K562 (cell line): ENCODE measurements at regions not wholly inside any gene's neighbourhood (a gene's known extent, or its start where the extent isn't known, plus 50 kb on each side); places are given as distances from the start of the nearest gene placed in this dataset.

ENCODE experiments used
- ATAC-seq: fragments of 200-7000 bp; cut with Tn5 transposase; 3 replicates; pipeline ENCODE4 v1.9.1; 2020; ENCODE audit warnings: moderate library complexity
- BruUV-seq: library from RNA; stranded (reverse); fragments of 400-500 nt; replicated peaks from 2 replicates; lab custom pipeline; 2021; lab: Mats Ljungman, UMichigan
- CTCF ChIA-PET: fragments of 300-600 bp; formaldehyde crosslinking; extraction: SDS; loops from one replicate; lab custom pipeline; 2021; ENCODE audit warnings: low intra/inter-chr PET ratio; lab: Yijun Ruan, JAX
- POLR2A ChIA-PET: fragments of 300-600, 350-650 bp; sonication (Branson Sonifier 250); formaldehyde crosslinking; extraction: SDS; loops from one replicate; lab custom pipeline; 2021; ENCODE audit warnings: antibody characterized with exemption, inconsistent platforms; lab: Yijun Ruan, JAX
- DNase-seq, 4 experiments: peaks; one replicate each; pipeline versions ENCODE4 v3.0.0 to v3.0.0-alpha.2; 2011 to 2018; ENCODE audit warnings: low spot score in 3 of 4, mixed read lengths in 3 of 4; ENCODE audit errors: extremely low read depth in 1 of 4
- FAIRE-seq: peaks from 2 replicates; lab custom pipeline; 2011; peaks lifted over from hg19 to GRCh38; lab: Jason Lieb, UNC
- H2AFZ ChIP-seq: 2 replicates; pipeline ENCODE4 v1.6.0; 2011; ENCODE audit warnings: low read depth, low read length, control low read depth, inconsistent platforms
- H3K27ac ChIP-seq: fragments of 200-600 bp; 3 replicates; pipeline ENCODE4 v1.8.0; 2011; ENCODE audit warnings: low read depth, mild to moderate bottlenecking, control low read depth, inconsistent platforms, low read length, moderate library complexity, mixed read lengths; ENCODE audit errors: extremely low read depth
- H3K27me3 ChIP-seq, 2 experiments: fragments of 300-600 bp in 1 of 2; 2 replicates in 1 of 2; 3 replicates in 1 of 2; pipeline versions ENCODE4 v1.6.0 to v1.8.0; 2011; ENCODE audit warnings: inconsistent platforms in 2 of 2, low read length in 2 of 2, mild to moderate bottlenecking in 1 of 2, mixed read lengths in 1 of 2, moderate library complexity in 1 of 2; ENCODE audit not compliant: control insufficient read depth in 2 of 2, insufficient read depth in 2 of 2
- H3K36me3 ChIP-seq: fragments of 300-600 bp; 3 replicates; pipeline ENCODE4 v1.8.0; 2011; ENCODE audit warnings: mild to moderate bottlenecking, low read length, inconsistent platforms; ENCODE audit not compliant: control insufficient read depth, insufficient read depth
- H3K4me1 ChIP-seq, 2 experiments: fragments of 200-600 bp in 1 of 2; replicated peaks in 1 of 2; 2 replicates in 1 of 2; 3 replicates in 1 of 2; pipeline versions ENCODE4 v1.5.1 to v1.8.0; 2011; ENCODE audit warnings: inconsistent platforms in 2 of 2, low read length in 2 of 2, mild to moderate bottlenecking in 1 of 2, mixed read lengths in 1 of 2, moderate library complexity in 1 of 2; ENCODE audit not compliant: control insufficient read depth in 2 of 2, insufficient read depth in 2 of 2
- H3K4me2 ChIP-seq: 2 replicates; pipeline ENCODE4 v1.6.1; 2011; ENCODE audit warnings: low read length, control low read depth, inconsistent platforms, mixed read lengths; ENCODE audit not compliant: insufficient read depth
- H3K4me3 ChIP-seq: fragments of 200-600 bp; sonication (generic), shearing (Covaris generic); 2 replicates; pipeline ENCODE4 v1.5.1; 2016; ENCODE audit warnings: control low read depth, inconsistent platforms
- H3K79me2 ChIP-seq: fragments of 200-600 bp; 3 replicates; pipeline ENCODE4 v1.8.0; 2011; ENCODE audit warnings: low read length, inconsistent platforms; ENCODE audit not compliant: control insufficient read depth, insufficient read depth
- H3K9ac ChIP-seq, 2 experiments: 2 replicates each; pipeline versions ENCODE4 v1.6.0 to v1.6.1; 2011; ENCODE audit warnings: low read depth in 2 of 2, low read length in 2 of 2, control low read depth in 1 of 2, inconsistent platforms in 1 of 2, mild to moderate bottlenecking in 1 of 2, mixed read lengths in 1 of 2; ENCODE audit not compliant: insufficient read depth in 1 of 2
- H3K9me1 ChIP-seq: one replicate; pipeline ENCODE4 v1.6.0; 2011; ENCODE audit warnings: inconsistent platforms, mild to moderate bottlenecking, low read length, moderate library complexity; ENCODE audit not compliant: control insufficient read depth, insufficient read depth
- H3K9me3 ChIP-seq: replicated peaks from 2 replicates; pipeline ENCODE4 v1.5.1; 2011; ENCODE audit warnings: low read depth, low read length, inconsistent platforms; ENCODE audit not compliant: control insufficient read depth, insufficient read depth
- H4K20me1 ChIP-seq: replicated peaks from 2 replicates; pipeline ENCODE4 v1.6.1; 2011; ENCODE audit warnings: low read length, inconsistent platforms, mixed read lengths; ENCODE audit not compliant: control insufficient read depth, insufficient read depth
- BHLHE40 ChIP-seq: IDR thresholded peaks from 2 replicates; pipeline ENCODE4 v1.6.1; 2011; ENCODE audit warnings: low read length, improper control_type of control experiment
- CBFB ChIP-seq: sonication (generic); formaldehyde crosslinking; IDR thresholded peaks from 2 replicates; pipeline ENCODE4 v1.4.0; 2020; ENCODE audit warnings: mild to moderate bottlenecking, missing genetic modification reagents
- CBX1 ChIP-seq: sonication (generic); IDR thresholded peaks from 2 replicates; pipeline ENCODE4 v1.6.1; 2016; ENCODE audit warnings: antibody characterized with exemption, low read depth, mild to moderate bottlenecking
- GATA2 ChIP-seq: sonication (generic); formaldehyde crosslinking; IDR thresholded peaks from 2 replicates; pipeline ENCODE4 v1.4.0; 2020; ENCODE audit warnings: mild to moderate bottlenecking, missing genetic modification reagents
- KLF6 ChIP-seq: fragments of 250-450 bp; sonication (Bioruptor Pico); IDR thresholded peaks from 2 replicates; pipeline ENCODE4 v1.4.0; 2020; ENCODE audit warnings: mild to moderate bottlenecking, moderate library complexity, borderline replicate concordance
- MAFK ChIP-seq: IDR thresholded peaks from 2 replicates; pipeline ENCODE4 v1.6.1; 2011; ENCODE audit warnings: low read length, improper control_type of control experiment
- MCM3 ChIP-seq: fragments of 450-650 bp; IDR thresholded peaks from 2 replicates; pipeline ENCODE4 v1.6.1; 2016
- PHF21A ChIP-seq: fragments of 450-650 bp; IDR thresholded peaks from 2 replicates; pipeline ENCODE4 v1.6.1; 2017; ENCODE audit warnings: low read depth, borderline replicate concordance
- SMARCB1 ChIP-seq: IDR thresholded peaks from 2 replicates; pipeline ENCODE4 v1.6.1; 2011; ENCODE audit warnings: improper control_type of control experiment, low read depth; ENCODE audit not compliant: insufficient read length
- SUPT5H ChIP-seq: fragments of 450-650 bp; IDR thresholded peaks from 2 replicates; pipeline ENCODE4 v1.6.1; 2016
- ZNF146 ChIP-seq: IDR thresholded peaks from one replicate; pipeline ENCODE4 v1.6.1; 2018; ENCODE audit warnings: missing compliant biosample characterization; ENCODE audit not compliant: unreplicated experiment
- ZNF311 ChIP-seq: fragments of 250-450 bp; sonication (Bioruptor Pico); IDR thresholded peaks from 2 replicates; pipeline ENCODE4 v1.4.0; 2020; ENCODE audit warnings: mild to moderate bottlenecking, moderate library complexity
- ZNF551 ChIP-seq: fragments of 250-450 bp; sonication (Bioruptor Pico); IDR thresholded peaks from 2 replicates; pipeline ENCODE4 v1.5.0; 2021; ENCODE audit warnings: mild to moderate bottlenecking, moderate library complexity
- WGBS: fragments of 100-300 bp; shearing (Covaris generic); methylation state at CpG from one replicate; pipeline ENCODE4 v1.1.6; 2016; ENCODE audit warnings: low coverage, mixed read lengths; ENCODE audit not compliant: insufficient coverage; ENCODE audit errors: missing lambda C conversion rate; 5-methylcytosine and 5-hydroxymethylcytosine counted together
- in situ Hi-C: fragments of 300-500 bp; cut with MboI; formaldehyde crosslinking; loops from 4 replicates; pipeline ENCODE4 v1.15.0; 2018; ENCODE audit warnings: inconsistent platforms, mixed read lengths
- intact Hi-C: fragments of 100-400 bp; cut with micrococcal nuclease; formaldehyde crosslinking; loops from 2 replicates; pipeline ENCODE4 v1.14.2; 2022

DNA sequence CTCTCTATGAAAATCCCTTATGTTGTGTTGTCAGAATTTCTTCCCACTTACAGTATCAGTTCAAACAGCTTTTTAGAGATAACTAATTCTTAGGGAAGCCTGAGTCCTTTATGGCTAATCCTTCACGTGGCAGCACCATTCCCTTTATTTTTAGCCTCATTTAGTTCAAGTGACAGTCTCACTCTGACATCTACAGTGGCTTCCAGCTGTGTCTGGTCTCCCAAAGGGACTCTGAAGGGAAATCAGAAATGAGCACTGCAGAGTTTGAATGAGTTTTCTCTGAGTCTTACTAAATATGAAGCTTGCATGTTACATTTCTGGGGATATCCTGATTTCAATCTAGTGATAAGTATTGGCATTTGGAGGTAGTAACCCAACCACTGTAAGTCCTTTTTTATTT lies 1104.1 kb downstream of the CDH11 start:
- H3K4me1 ChIP-seq: no peaks in the 10 kb centered on the region
- ChIA-PET POLR2A (no interaction called here), CTCF (no interaction called here)
- H3K79me2 ChIP-seq: no peaks in the 10 kb centered on the region
- no peak overlapping the region for H3K9ac ChIP-seq
- BruUV-seq: no TSS peak
- no peak for DNase-seq
- H3K4me2 ChIP-seq: no peak overlapping the region
- H3K27ac ChIP-seq: no peak overlapping the region
- no peaks in the 10 kb centered on the region for H4K20me1 ChIP-seq
- no peak for TF ChIP-seq MCM3
- no peak for TF ChIP-seq MAFK
- no peak for TF ChIP-seq CBX1
- no peak for TF ChIP-seq KLF6 (CRISPR knock-in tag)
- TF ChIP-seq ZNF311 (CRISPR knock-in tag): no peak
- no peak for TF ChIP-seq SUPT5H
- no peak for TF ChIP-seq PHF21A
- no peak for TF ChIP-seq BHLHE40
- no peak for TF ChIP-seq GATA2 (CRISPR knock-in tag)
- TF ChIP-seq ZNF551 (CRISPR knock-in tag): no peak
- no peak for TF ChIP-seq ZNF146 (CRISPR knock-in tag)
- TF ChIP-seq CBFB (CRISPR knock-in tag): no peak
- no peak for TF ChIP-seq SMARCB1
- no peak overlapping the region for H3K4me3 ChIP-seq
- intact Hi-C loops: no loop called here
- H3K36me3 ChIP-seq: no peaks in the 10 kb centered on the region
- in situ Hi-C loops: no loop called here
- no peak for ATAC-seq
- no peak overlapping the region for H2AFZ ChIP-seq
- no peaks in the 10 kb centered on the region for H3K27me3 ChIP-seq
- FAIRE-seq: no peak
- H3K9me1 ChIP-seq: no peaks in the 10 kb centered on the region
- H3K9me3 ChIP-seq: no peaks in the 10 kb centered on the region
- WGBS: 0% methylated on average over 1 of the region's 1 CpG
